ENCODE measurements at regions not wholly inside any gene's neighbourhood (a gene's known extent, or its start where the extent isn't known, plus 50 kb on each side); places are given as distances from the start of the nearest gene placed in this dataset.

DNA sequence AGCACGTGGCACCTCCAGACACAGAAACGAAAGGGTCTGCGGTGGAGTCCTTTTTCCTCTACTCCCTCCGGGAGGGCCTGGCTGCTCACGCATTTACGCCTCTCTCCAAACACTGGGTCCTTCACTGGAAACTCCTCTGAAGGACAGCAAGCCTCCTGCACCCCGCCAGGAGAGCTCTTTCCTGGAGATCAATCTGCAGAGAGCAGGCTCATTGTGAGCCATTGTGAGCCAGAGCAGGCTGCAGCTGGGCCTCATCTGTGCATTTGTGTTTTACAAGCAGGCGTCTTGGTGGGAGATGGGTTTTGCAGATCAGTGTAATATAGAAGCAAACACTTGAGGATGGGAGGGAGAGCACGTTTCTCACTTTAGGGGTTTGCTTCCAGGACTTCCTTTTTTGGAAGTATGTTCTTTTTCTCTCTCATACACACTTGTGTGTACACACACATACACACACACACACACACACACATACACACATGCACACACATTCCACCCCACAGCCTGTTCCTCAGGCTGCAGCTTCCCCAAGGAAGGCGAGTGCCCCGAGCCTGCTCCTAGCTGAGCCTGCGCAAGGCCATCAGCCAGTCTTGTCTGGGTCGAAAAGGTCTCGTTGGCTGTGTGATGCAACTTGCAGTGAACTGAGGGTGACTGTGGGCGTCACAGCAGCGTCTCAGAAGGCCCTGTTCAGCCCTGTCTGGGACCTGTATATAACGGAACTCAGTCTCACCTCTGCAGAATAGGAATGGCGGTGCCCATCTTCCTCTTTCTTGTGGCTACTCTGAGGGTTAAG lies 163.5 kb downstream of the GLI2 start:
- no peak for DNase-seq (ENCODE audit: low read depth in 2 of 2)

DNA sequence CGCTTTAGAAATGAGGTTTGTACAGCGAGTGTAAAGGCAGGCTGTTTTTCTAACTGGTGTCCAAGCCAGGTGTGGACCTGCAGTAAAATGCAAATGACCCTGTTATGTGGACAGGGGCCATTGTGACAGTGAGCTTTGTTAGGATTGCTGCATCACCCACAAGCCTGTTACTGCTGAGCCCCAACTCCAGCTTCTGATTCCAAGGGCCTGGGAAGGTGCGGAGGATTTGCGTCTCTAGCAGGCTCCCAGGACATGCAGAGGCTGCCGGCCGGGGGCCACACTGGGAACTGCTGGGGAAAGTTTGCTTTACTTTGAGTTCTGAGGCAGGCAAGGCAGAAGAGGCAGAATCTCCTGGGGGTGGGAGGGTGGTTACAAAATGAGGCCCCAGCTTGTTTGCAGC lies 164.1 kb downstream of the GLI2 start:
- no peak for DNase-seq (ENCODE audit: low read depth in 2 of 2)

DNA sequence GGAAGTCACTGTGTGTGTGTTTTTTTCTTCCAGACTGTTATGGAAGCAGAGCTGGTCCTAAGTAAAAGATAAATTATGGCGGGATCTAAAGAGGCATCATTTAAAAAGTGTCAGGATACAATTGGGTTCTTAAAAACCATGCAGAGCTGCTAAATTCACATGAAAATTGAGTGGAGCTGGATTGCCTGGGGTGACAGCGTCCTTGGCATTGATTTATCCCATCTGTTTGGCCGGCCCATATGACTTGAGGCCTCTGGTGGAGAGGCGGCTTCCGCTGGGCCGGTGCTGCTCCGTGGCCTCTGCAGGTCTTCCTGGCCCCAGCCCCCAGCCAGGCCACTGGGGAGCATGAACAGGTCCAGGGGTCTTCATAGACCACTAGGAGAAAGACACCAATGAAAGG lies 165.5 kb downstream of the GLI2 start:
- DNase-seq (ENCODE audit: low read depth in 2 of 2) = no peak

DNA sequence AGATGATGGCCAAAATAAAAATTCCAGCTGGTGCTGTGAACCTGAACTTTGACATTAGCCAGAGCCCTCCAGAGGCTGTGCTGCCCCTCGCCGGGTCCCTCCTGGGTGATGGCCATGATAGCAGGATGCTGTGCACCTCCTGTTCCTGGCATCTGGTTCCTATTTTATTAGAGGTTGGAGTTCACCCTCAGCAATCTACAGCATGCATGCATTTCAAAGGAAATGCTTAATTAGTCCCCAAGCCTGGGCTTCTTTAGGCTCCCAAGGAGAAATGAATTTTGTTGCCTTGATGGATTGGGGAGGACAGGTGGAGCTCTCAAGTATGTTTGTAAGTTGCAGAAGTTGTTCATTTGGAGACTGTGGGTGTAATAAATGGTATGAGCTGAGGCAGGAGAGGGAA lies 166.9 kb downstream of the GLI2 start:
- DNase-seq (ENCODE audit: low read depth in 2 of 2) = no peak

DNA sequence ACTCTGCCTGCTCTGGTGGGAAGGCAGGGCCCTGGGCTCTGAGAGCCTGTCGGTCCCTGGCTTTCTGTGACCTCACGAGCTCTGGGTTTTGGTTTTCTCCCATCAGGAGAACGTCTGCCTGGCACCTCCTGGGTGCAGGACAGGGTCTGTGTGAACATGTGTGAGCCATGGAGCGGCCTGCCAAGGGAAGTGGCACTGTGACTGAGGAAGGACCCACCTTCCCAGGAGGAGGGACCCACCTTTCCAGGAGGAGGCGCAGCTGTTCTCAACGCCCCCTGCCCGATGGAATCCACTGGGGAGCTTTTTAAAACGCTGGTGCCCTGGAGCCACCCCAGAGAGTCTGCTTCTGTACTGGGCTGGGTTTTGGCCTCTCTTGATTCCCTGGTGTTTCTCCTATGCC lies 168.7 kb downstream of the GLI2 start:
- no peak for DNase-seq (ENCODE audit: low read depth in 2 of 2)

DNA sequence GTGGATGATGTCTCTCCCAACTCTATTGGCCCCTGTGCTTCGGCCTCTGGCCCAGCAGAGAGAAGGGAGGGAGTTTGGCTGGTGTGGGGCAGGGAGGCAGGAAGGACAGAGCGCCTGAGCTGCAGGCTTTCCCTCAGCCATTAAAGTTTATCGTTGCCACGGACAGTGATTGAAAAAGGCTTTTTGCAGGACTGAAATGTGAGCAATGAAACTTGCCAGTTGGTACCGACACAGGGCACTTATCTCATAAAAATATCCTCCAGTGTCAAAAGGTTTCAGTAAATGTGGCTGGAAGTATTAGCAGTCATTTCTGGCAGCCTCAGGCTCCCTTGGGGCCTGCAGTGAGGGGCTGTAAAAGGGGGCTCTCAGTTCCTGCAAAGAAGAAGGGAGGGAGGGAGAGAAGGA lies 169.2 kb downstream of the GLI2 start:
- DNase-seq (ENCODE audit: low read depth in 2 of 2) = no peak

DNA sequence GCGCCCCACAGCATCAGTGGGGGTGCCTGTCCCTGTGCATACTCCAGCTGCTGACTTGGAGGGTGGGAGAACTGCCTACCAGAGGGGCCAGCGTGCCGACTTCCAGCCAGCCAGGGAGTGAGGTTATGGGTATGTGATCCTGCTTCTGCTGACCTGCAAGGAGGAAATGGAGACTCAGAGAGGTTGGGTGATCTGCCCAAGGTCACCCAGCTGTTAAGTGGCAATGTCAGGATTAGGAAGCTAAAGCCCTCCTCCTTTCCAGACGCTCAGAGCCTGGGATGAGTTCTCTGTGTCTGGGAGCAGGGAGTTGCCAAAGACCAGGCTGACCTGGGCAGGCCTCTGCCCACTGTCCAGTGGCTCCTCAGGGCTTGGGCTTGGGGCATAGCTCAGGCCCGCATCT lies 169.6 kb downstream of the GLI2 start:
- no peak for DNase-seq (ENCODE audit: low read depth in 2 of 2)

DNA sequence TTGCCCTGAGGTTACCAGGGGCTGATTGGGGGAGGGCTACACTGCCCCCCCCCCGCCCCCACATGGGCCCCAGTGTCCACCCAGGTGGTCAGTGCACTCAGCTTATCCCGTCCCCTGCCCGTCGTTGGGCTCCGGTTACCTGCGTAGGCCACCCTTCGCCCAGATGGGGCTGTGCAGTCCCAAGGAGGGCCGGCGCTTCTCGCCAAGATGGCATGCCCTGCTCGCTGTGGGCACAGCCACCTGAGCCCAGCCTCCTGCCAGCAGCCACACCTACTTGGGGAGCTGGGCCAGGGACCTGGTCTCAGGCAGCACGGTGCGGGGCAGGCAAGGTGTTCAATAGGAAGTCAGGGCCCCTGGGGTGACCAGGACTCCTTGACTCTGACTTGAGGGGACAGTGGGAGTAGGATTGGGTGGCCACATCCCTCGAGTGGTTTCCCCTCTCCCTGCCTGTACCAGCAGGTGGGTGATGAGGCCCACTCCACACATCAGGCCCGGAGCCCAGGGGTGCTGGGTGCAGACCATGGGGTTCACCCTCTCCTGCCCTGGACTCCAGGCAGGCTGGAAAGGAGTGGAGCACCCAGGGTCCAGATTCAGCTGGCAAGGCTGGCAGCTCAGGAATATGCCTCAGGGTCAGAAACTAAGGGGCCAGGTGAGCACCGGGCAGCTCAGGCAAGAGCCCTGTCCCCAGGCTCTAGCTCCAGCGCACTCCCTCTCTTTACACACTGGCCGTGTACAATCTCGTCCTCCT lies 170.3 kb downstream of the GLI2 start:
- DNase-seq (ENCODE audit: low read depth in 2 of 2) = no peak

DNA sequence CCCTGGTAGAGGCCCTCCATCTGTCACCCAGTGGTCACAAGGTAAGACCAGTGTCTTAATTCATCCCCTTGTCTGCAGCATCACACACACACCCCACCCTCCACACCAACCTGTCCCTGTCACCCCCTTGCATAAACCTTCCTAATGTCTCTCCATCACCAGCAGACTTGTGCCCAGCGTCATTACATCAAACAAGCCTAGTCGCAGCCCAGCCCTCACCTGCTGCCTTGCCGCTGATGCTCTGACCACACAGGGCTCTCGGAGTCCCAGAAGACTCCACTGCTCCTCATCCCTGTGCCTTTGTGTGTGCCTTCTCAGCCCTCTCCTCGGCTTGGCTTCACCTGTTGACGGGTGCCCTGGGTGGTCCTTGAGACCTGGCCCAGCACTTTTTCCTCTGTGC lies 171.2 kb downstream of the GLI2 start:
- no peak for DNase-seq (ENCODE audit: low read depth in 2 of 2)

DNA sequence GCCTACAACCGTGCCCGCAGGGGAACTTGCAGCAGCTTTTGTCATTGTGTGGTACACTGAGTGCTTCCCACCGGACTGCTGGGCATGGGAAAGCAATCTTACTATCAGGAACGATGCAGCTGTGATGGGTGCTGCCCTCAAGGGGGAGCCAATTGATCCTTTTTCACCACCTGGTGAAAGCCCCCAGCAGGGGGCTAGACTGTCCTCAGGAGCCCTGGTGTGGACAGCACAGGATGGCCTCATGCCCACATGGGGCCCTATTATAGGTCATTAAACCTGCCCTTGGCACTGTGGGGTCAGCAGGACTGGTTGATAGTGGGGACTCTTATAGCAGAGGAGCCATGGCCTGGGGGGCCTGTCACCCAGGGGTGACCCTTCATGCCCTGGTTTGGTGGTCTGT lies 172.2 kb downstream of the GLI2 start:
- no peak for DNase-seq (ENCODE audit: low read depth in 2 of 2)

DNA sequence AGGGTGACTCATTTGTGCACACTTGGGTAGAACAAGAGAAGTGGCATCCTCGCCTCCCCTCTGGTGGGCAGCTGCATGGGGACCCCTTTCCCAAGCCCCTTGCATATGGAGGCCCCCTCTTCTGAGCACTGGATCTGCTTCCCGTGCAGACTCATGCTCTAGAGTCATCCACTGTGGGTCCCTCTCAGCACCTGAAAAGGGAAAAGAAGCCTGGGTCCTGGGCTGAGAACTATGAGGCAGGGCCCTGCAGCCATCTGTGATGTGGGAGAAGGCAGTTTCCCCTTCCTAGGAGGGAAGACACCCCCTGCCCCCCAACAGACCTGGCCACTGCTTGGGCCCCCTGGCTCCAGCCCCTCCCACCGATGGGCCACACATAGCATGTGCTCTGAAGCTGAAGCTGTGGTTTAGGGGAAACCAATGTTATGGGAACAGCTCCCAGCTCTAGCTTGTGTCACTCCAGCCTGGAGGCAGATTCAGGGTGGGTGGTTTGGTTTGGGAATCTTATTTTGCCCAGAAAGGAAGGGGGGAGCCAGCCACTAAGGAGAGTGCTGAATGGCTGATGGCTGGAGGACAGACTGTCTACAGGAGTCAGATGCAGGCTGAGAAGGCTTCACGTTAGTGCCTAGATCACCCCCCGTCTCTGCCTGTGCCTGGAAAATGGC lies 172.8 kb downstream of the GLI2 start:
- DNase-seq (ENCODE audit: low read depth in 2 of 2) = no peak

DNA sequence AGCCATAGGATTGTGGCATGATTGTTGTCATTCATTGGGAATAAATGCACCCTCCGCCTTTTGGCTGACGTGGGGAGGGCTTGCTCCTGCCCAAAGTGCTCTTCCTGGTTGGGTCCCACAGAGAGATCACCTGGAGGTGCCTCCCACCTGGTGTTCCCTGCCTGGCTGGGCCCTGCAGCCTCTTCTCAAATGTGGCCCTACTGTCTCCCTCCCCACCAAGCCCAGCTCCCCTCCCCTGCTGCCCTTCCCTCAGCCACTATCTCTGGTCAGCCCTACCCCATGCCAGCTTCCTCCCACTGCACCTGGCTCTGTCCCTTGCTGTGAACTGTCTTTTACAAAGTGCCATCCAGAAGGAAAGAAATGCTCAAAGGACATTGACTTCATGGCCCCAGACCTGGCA lies 173.4 kb downstream of the GLI2 start:
- no peak for DNase-seq (ENCODE audit: low read depth in 2 of 2)

DNA sequence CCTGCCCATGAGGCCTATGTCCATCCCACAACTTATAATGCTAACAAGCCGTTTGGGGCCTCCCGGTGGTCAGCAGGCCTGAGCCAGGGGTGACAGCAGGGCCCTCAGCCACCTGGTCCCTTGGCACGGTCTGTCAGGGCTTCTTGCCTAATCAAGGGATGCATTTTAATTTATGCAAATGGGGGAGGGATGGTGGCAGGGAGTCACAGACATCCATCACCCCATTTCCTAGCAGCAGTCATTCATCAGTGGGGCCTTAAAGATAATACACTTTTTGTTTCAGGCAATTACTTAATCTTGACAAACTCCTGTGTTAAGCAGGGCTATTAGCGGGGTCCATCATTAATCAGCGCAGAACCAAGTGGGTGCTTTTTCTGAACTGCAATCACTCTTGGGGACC lies 174.5 kb downstream of the GLI2 start:
- no peak for DNase-seq (ENCODE audit: low read depth in 2 of 2)

DNA sequence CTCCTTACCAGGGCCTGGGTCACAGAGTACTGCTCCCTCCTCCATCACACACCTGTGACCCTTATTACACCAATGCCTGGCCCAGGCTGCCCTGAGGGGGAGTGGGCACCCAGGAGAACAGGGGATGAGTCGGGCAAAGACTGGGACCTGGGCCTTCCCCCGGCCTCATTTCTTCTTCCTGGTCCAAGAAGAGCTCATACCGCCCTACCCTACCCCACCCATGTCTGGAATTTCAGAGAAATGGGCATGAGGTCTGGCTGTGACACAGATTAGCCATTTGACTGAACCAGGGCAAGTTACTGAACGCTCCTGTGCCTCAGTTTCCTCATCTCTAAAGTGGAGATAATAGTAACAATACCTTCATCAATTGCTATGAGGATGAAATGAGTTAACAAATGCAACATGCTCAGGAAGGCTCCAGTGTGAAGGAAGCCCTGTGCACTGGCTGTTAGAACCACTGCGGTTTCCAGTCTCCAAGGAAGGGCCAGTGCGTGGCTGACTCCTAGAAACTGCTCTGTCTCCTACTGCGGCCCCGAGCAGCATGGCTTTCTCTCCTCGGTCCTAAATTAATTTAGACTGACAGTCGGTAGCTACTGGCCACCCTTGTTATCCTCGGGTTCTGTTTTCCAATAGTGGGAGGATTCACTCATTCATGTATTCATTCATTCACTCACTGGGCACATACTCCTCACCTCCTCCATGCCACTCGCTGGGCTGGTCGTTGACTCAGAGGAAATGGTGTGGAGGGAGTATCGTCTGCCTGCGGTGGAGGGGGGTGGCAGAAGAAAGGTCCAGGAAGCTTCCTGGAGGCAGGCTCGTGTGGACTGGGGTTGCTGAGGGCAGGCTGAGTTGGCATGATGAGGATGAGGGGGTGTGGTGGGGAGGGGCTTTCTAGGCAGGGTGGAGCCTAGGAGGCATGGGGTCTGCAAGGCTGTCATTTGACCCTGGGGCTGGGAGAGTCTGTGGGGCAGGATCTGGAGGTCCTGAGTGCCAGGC lies 175.6 kb downstream of the GLI2 start:
- DNase-seq (ENCODE audit: low read depth in 2 of 2) = no peak

DNA sequence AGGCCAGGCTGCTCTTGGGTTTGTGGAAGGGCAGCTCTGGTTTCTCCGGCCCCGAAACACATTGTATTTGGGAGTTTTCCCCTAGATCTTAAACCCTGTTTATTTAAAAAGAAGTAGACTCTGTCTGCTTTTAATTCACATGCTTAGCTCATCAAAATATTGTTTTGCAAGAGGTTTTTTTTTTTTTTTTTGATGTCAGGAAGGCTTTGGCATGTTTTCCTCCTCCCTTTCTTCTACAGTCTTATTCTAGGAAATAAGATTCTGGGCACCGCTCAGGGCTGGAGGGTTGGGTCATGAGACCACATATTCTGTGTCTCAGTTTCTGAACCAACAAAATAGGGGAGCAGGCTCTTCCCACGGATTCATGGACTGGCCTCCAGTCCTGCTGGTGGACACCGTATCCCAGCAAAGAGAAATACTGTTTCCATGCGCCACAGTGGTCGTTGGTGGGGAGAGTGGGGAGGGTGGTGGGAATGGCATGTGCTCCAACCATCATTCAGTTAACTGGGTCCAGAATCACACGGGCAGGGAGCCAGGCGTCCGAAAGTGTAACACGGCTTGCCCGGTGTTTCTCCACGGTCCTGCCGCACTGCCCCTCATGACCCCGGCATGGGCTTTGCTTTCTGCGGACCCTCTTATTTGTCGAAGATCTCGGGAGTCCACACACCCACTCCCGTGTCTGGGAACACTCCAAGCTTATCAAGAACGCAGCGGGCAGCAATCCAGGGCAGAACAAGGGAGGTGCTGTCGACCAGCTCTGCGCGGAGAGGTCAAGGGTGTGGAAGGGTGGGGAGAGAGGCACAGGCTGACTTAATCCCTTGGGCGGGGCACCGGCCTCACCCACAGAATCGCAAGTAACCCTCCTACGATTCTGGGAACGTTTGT lies 176.7 kb downstream of the GLI2 start:
- DNase-seq (ENCODE audit: low read depth in 2 of 2) = no peak

DNA sequence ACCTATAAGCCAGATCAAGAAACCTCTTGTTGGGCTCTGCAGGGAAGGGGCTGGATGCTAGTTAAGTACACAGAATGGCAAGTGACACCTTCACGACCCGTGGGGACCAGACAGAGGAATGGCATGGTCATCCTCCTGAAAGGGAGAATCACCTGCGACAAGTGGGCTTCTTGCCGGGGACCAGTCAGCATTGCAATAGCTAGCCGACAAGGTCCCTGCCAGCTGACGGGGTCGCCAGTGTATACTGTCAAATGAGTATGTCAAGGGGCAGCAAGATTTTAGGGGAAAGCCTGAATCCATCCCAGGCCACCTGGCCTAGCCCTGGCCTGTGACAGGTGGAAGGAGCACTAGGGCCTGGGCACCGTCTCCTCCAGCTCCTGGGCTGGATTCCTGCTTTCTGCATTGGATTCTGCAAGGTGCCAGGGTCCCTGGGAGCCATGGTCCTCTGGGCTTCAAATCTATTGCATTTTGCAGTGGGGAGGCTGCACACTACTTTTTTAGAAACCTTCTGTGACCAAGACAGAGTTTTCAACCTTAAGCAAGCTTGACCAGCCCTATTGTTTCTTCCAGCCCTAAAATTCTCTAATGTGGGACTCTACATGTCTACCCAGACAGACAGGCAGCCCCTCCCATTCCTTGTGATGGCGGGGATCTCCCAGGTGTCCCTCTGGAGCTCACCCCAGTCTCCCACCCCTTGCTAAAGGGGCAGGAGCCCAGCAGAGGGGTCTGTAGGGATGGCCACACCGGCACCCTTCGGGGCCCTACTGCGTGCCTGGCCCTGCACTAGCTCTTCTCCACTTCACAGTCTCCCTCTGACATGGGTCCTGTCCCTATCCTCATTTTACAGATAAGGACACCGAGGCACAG lies 178.5 kb downstream of the GLI2 start:
- DNase-seq (ENCODE audit: low read depth in 2 of 2) = no peak

DNA sequence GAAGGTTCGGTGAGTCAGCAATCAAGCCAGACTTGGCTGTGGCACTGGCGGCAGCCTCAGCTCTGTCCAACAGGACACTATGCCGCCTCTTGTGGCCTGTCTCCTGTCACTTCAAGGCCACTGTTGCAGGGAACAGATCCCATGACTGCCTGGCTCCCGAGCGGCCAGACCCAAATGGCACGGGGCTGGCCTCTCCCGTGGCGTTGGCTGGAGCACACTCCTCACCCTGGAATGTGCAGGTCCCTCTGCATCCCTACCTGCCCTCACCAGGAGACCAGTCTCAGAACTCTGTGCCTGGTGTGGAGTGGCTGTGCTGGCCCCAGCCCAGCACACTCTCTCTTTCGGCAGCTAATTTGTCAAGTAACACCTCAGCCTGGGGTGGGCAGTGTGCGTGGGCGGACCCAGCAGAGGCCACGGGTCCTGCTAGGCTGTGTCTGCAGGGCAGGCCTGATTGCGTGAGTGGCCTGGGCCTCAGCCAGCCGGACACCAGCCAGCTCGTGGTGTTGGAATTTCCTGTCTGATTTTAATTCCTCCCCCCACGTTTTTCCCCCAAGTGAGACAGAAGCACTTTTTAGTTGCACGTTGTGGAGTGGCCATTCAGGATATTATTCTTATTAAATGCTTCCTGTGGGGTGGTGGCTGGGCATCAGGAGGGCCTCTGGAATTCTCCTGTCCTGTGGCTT lies 179.3 kb downstream of the GLI2 start:
- no peak for DNase-seq (ENCODE audit: low read depth in 2 of 2)

DNA sequence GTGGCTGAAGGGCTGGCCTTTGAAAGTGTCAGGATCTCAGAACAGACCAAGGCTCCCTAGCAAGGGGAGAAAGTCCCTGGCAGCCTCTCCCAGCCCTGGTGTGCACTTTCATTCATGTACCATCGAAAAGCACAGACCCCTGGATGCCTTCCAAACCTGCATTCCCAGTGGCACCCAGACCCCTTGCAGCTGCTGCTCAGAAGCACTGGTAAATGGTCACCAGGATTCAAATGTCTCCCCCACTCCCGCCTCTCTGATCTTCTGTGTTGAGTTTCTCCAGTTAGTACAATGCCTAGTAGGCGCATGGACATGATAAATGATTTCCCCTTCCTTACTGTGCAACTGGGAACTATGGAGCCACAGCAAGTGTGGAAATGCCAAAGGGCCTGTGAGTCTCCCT lies 180.0 kb downstream of the GLI2 start:
- no peak for DNase-seq (ENCODE audit: low read depth in 2 of 2)

DNA sequence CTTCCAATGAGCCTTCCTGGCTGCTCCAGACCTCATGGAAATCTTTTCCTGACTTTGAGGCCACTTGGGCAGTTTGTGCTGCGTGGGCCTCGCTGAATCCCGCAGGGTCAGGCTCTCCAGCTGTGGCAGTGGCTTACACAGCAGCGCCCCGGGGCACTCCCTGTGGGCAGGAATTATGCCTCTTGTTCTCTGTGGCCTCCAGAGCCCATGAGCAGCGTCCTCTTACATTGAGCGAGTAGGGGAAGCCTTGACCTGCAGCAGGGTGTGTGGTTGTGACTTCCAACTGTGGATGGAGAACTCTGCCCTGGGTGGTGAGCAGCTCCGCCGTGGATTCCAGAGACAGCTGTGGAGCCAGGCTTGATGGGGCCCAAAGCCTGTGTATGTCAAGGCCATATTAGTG lies 180.8 kb downstream of the GLI2 start:
- no peak for DNase-seq (ENCODE audit: low read depth in 2 of 2)
